Activated CD4-positive, alpha-beta T cell treated with anti-CD3 and anti-CD28 coated beads, Interleukin-2, amount 10 ng/mL, durations not matched to agents 24 days and 14 days (primary cell): ENCODE measurements at regions not wholly inside any gene's neighbourhood (a gene's known extent, or its start where the extent isn't known, plus 50 kb on each side); places are given as distances from the start of the nearest gene placed in this dataset.
"Not testable (repeated sequence)": the region's sequence is repeated elsewhere in the genome, so short reads cannot be mapped to it uniquely, and the experiment has no call there.

Source experiments
- DNase-seq: peaks from one replicate; pipeline ENCODE4 v3.0.0; 2022
- H3K27ac Mint-ChIP-seq: one replicate; pipeline ENCODE4 v1.8.0; 2022; ENCODE audit warnings: mild to moderate bottlenecking, mixed read lengths
- H3K27me3 Mint-ChIP-seq: one replicate; pipeline ENCODE4 v1.8.0; 2022; ENCODE audit warnings: mixed read lengths
- H3K36me3 Mint-ChIP-seq: one replicate; pipeline ENCODE4 v1.8.0; 2022; ENCODE audit warnings: low read depth, mild to moderate bottlenecking, mixed read lengths
- H3K4me1 Mint-ChIP-seq: one replicate; pipeline ENCODE4 v1.8.0; 2021; ENCODE audit warnings: mixed read lengths
- H3K4me3 Mint-ChIP-seq: one replicate; pipeline ENCODE4 v1.8.0; 2022; ENCODE audit warnings: mild to moderate bottlenecking, moderate library complexity, mixed read lengths
- H3K9me3 Mint-ChIP-seq: one replicate; pipeline ENCODE4 v1.8.0; 2021; ENCODE audit warnings: mixed read lengths
- intact Hi-C: fragments of 100-400 bp; cut with micrococcal nuclease; formaldehyde crosslinking; loops from one replicate; pipeline ENCODE4 v1.15.1; 2023

- DNase-seq, result no peak
- no peak overlapping the region for H3K27ac Mint-ChIP-seq
- no peaks in the 10 kb centered on the region for H3K4me1 Mint-ChIP-seq
- H3K9me3 Mint-ChIP-seq, result no peaks in the 10 kb centered on the region
- intact Hi-C loops, result no loop called here
- no peaks in the 10 kb centered on the region for H3K36me3 Mint-ChIP-seq
- H3K4me3 Mint-ChIP-seq, result no peak overlapping the region
- H3K27me3 Mint-ChIP-seq, result no peaks in the 10 kb centered on the region
Measured at GRCh38 chr11:29163231-29163630, 853.6 kb downstream of the KCNA4 start.

GRCh38 chr11:29162491-29162890 is 854.3 kb downstream of the KCNA4 start:
- Mint-ChIP-seq H3K27me3 (no peaks in the 10 kb centered on the region), H3K36me3 (no peaks in the 10 kb centered on the region), H3K27ac (no peak overlapping the region), H3K4me3 (no peak overlapping the region), H3K4me1 (no peaks in the 10 kb centered on the region), H3K9me3 (no peaks in the 10 kb centered on the region)
- intact Hi-C loops, result no loop called here
- no peak for DNase-seq

- intact Hi-C loops, result no loop called here
- Mint-ChIP-seq H3K4me3 (no peak overlapping the region), H3K36me3 (no peaks in the 10 kb centered on the region), H3K27me3 (no peaks in the 10 kb centered on the region), H3K27ac (no peak overlapping the region), H3K4me1 (no peaks in the 10 kb centered on the region), H3K9me3 (no peaks in the 10 kb centered on the region)
- no peak for DNase-seq
Measured at GRCh38 chr11:29161191-29161590, 855.6 kb downstream of the KCNA4 start.

- intact Hi-C loops, result no loop called here
Measured at GRCh38 chr11:29159552-29160465, 857.0 kb downstream of the KCNA4 start.

GRCh38 chr11:29153078-29153477 is 863.8 kb downstream of the KCNA4 start:
- Mint-ChIP-seq H3K27me3 (no peaks in the 10 kb centered on the region), H3K9me3 (no peaks in the 10 kb centered on the region), H3K4me3 (no peak overlapping the region), H3K27ac (no peak overlapping the region), H3K4me1 (no peaks in the 10 kb centered on the region), H3K36me3 (no peaks in the 10 kb centered on the region)
- intact Hi-C loops, result no loop called here
- DNase-seq, result no peak

More at GRCh38 chr11:29159552-29160465, 857.0 kb downstream of the KCNA4 start:
- Mint-ChIP-seq H3K36me3 (no peaks in the 10 kb centered on the region), H3K4me1 (no peaks in the 10 kb centered on the region), H3K27me3 (no peaks in the 10 kb centered on the region), H3K9me3 (no peaks in the 10 kb centered on the region), H3K27ac (no peak overlapping the region), H3K4me3 (no peak overlapping the region)
- no peak for DNase-seq

- intact Hi-C loops, H3K27me3 Mint-ChIP-seq, H3K4me1 Mint-ChIP-seq, H3K4me3 Mint-ChIP-seq, H3K9me3 Mint-ChIP-seq, DNase-seq, H3K36me3 Mint-ChIP-seq, H3K27ac Mint-ChIP-seq: not testable (repeated sequence)
Measured at GRCh38 chr11:29142573-29142972, 874.3 kb downstream of the KCNA4 start.

GRCh38 chr11:29135504-29135903 is 881.3 kb downstream of the KCNA4 start:
- no peak for DNase-seq
- Mint-ChIP-seq H3K36me3 (no peaks in the 10 kb centered on the region), H3K4me1 (no peaks in the 10 kb centered on the region), H3K27me3 (no peaks in the 10 kb centered on the region), H3K27ac (no peak overlapping the region), H3K9me3 (peaks cover 4% of the 10 kb centered on the region), H3K4me3 (no peak overlapping the region)
- intact Hi-C loops, result no loop called here

GRCh38 chr11:29131055-29131454 is 885.8 kb downstream of the KCNA4 start:
- H3K9me3 Mint-ChIP-seq, result no peaks in the 10 kb centered on the region
- no peaks in the 10 kb centered on the region for H3K27me3 Mint-ChIP-seq
- H3K4me3 Mint-ChIP-seq, result no peak overlapping the region
- intact Hi-C loops, result no loop called here
- H3K36me3 Mint-ChIP-seq, result no peaks in the 10 kb centered on the region
- no peak overlapping the region for H3K27ac Mint-ChIP-seq
- no peaks in the 10 kb centered on the region for H3K4me1 Mint-ChIP-seq
- DNase-seq, result no peak

- DNase-seq, result no peak
- Mint-ChIP-seq H3K4me3 (no peak overlapping the region), H3K4me1 (no peaks in the 10 kb centered on the region), H3K27me3 (no peaks in the 10 kb centered on the region), H3K9me3 (no peaks in the 10 kb centered on the region), H3K27ac (no peak overlapping the region), H3K36me3 (no peaks in the 10 kb centered on the region)
- intact Hi-C loops, result no loop called here
Measured at GRCh38 chr11:29129844-29130243, 887.0 kb downstream of the KCNA4 start.

GRCh38 chr11:29127461-29127860 is 889.4 kb downstream of the KCNA4 start:
- no peak overlapping the region for H3K27ac Mint-ChIP-seq
- H3K9me3 Mint-ChIP-seq, result no peaks in the 10 kb centered on the region
- DNase-seq, result no peak
- H3K36me3 Mint-ChIP-seq, result no peaks in the 10 kb centered on the region
- intact Hi-C loops, result no loop called here
- H3K4me1 Mint-ChIP-seq, result no peaks in the 10 kb centered on the region
- H3K27me3 Mint-ChIP-seq, result no peaks in the 10 kb centered on the region
- H3K4me3 Mint-ChIP-seq, result no peak overlapping the region

- H3K27me3 Mint-ChIP-seq, result no peaks in the 10 kb centered on the region
- H3K4me1 Mint-ChIP-seq, result no peaks in the 10 kb centered on the region
- no peaks in the 10 kb centered on the region for H3K36me3 Mint-ChIP-seq
Measured at GRCh38 chr11:29125606-29126005, 891.2 kb downstream of the KCNA4 start.

GRCh38 chr11:29124470-29124869 is 892.4 kb downstream of the KCNA4 start:
- Mint-ChIP-seq H3K27ac (no peak overlapping the region), H3K4me1 (no peaks in the 10 kb centered on the region), H3K4me3 (no peak overlapping the region), H3K36me3 (no peaks in the 10 kb centered on the region), H3K27me3 (no peaks in the 10 kb centered on the region), H3K9me3 (no peaks in the 10 kb centered on the region)
- DNase-seq, result no peak
- intact Hi-C loops, result no loop called here

More at GRCh38 chr11:29125606-29126005, 891.2 kb downstream of the KCNA4 start:
- H3K4me3 Mint-ChIP-seq, result no peak overlapping the region
- no peaks in the 10 kb centered on the region for H3K9me3 Mint-ChIP-seq
- H3K27ac Mint-ChIP-seq, result no peak overlapping the region
- DNase-seq, result no peak
- intact Hi-C loops, result no loop called here

GRCh38 chr11:29119707-29120618 is 896.9 kb downstream of the KCNA4 start:
- intact Hi-C loops, result no loop called here
- Mint-ChIP-seq H3K27ac (no peak overlapping the region), H3K36me3 (no peaks in the 10 kb centered on the region), H3K27me3 (no peaks in the 10 kb centered on the region), H3K9me3 (no peaks in the 10 kb centered on the region), H3K4me1 (no peaks in the 10 kb centered on the region), H3K4me3 (no peak overlapping the region)
- DNase-seq, result no peak

GRCh38 chr11:29119116-29119515 is 897.7 kb downstream of the KCNA4 start:
- DNase-seq, result no peak
- no peaks in the 10 kb centered on the region for H3K9me3 Mint-ChIP-seq
- H3K27ac Mint-ChIP-seq, result no peak overlapping the region
- intact Hi-C loops, result no loop called here
- no peaks in the 10 kb centered on the region for H3K36me3 Mint-ChIP-seq
- H3K4me3 Mint-ChIP-seq, result no peak overlapping the region
- H3K27me3 Mint-ChIP-seq, result no peaks in the 10 kb centered on the region
- no peaks in the 10 kb centered on the region for H3K4me1 Mint-ChIP-seq
